Hepatocyte (in vitro differentiated cells): ENCODE measurements at regions not wholly inside any gene's neighbourhood (a gene's known extent, or its start where the extent isn't known, plus 50 kb on each side); places are given as distances from the start of the nearest gene placed in this dataset.

ENCODE experiments used
- DNase-seq: peaks from one replicate; pipeline ENCODE4 v3.0.0-alpha.2; 2016; ENCODE audit warnings: low spot score
- H2AFZ ChIP-seq: fragments of 200-600 bp; sonication (generic); 2 replicates; pipeline ENCODE4 v1.6.0; 2016; ENCODE audit warnings: antibody characterized with exemption, mild to moderate bottlenecking
- H3K27ac ChIP-seq: fragments of 200-600 bp; sonication (generic); 2 replicates; pipeline ENCODE4 v1.5.1; 2016; ENCODE audit warnings: mild to moderate bottlenecking
- H3K27me3 ChIP-seq: fragments of 200-600 bp; sonication (generic); 2 replicates; pipeline ENCODE4 v1.6.1; 2016
- H3K36me3 ChIP-seq: fragments of 200-600 bp; sonication (generic); replicated peaks from 2 replicates; pipeline ENCODE4 v1.5.1; 2016; ENCODE audit warnings: low read depth; ENCODE audit not compliant: insufficient read depth
- H3K4me1 ChIP-seq: fragments of 200-600 bp; sonication (generic); 2 replicates; pipeline ENCODE4 v1.5.1; 2016; ENCODE audit warnings: mild to moderate bottlenecking, moderate library complexity; ENCODE audit not compliant: insufficient read depth
- H3K4me2 ChIP-seq: fragments of 200-600 bp; sonication (generic); 2 replicates; pipeline ENCODE4 v1.6.0; 2016
- H3K4me3 ChIP-seq: fragments of 200-600 bp; sonication (generic); 2 replicates; pipeline ENCODE4 v1.5.1; 2016; ENCODE audit warnings: mild to moderate bottlenecking
- H3K79me2 ChIP-seq: fragments of 200-600 bp; sonication (generic); 2 replicates; pipeline ENCODE4 v1.6.0; 2017; ENCODE audit warnings: mild to moderate bottlenecking
- H3K9me2 ChIP-seq: fragments of 200-600 bp; sonication (generic); replicated peaks from 2 replicates; pipeline ENCODE4 v1.6.0; 2017; ENCODE audit warnings: mild to moderate bottlenecking; ENCODE audit not compliant: insufficient read depth
- H3K9me3 ChIP-seq: fragments of 200-600 bp; sonication (generic); 2 replicates; pipeline ENCODE4 v1.5.1; 2016; ENCODE audit warnings: low read depth, mild to moderate bottlenecking
- H4K20me1 ChIP-seq: fragments of 200-600 bp; sonication (generic); 2 replicates; pipeline ENCODE4 v1.6.0; 2016; ENCODE audit warnings: mild to moderate bottlenecking; ENCODE audit not compliant: insufficient read depth, poor library complexity, severe bottlenecking
- EZH2 ChIP-seq: fragments of 200-600 bp; sonication (generic); IDR thresholded peaks from 2 replicates; pipeline ENCODE4 v1.6.1; 2016; ENCODE audit warnings: antibody characterized with exemption, mild to moderate bottlenecking, borderline replicate concordance
- EZH2phosphoT487 ChIP-seq: fragments of 200-600 bp; sonication (generic); IDR thresholded peaks from one replicate; pipeline ENCODE4 v1.6.1; 2018; ENCODE audit warnings: antibody characterized with exemption, mild to moderate bottlenecking, low read depth, moderate library complexity; ENCODE audit not compliant: unreplicated experiment, severe bottlenecking
- WGBS: methylation state at CpG from one replicate; pipeline ENCODE4 v1.1.6; 2016; ENCODE audit warnings: low lambda C conversion rate; ENCODE audit errors: missing lambda C conversion rate; 5-methylcytosine and 5-hydroxymethylcytosine counted together
- TF ChIP-seq, protein P1 (sequence below): fragments of 200-600 bp; sonication (generic); IDR thresholded peaks from 2 replicates; pipeline ENCODE4 v1.5.1; 2016; ENCODE audit warnings: antibody characterized with exemption, mild to moderate bottlenecking; ENCODE audit not compliant: poor library complexity

DNA sequence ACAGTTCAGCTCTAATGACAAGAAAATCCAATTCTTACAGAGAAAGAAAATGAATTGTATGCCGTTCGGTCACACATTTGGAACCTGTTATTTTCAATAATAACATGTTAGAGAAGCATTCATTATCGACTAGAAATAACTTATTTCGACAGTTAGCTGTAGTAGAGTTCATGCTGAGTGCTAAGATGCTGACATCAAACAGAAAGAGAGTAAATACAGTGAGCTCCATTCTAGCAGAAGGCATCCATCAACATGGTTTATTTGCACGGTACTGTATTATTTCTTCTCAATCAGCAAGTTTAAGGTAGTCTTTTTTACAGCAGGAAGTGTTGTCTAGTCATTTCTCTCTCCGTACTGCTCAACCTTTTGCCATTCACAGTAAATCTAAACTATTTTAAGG lies 732.1 kb downstream of the STIM2 start:
- H3K27me3 ChIP-seq: no peaks in the 10 kb centered on the region
- no peaks in the 10 kb centered on the region for H3K36me3 ChIP-seq
- TF ChIP-seq EZH2phosphoT487 (no peak), EZH2 (no peak)
- TF ChIP-seq, protein P1, sequence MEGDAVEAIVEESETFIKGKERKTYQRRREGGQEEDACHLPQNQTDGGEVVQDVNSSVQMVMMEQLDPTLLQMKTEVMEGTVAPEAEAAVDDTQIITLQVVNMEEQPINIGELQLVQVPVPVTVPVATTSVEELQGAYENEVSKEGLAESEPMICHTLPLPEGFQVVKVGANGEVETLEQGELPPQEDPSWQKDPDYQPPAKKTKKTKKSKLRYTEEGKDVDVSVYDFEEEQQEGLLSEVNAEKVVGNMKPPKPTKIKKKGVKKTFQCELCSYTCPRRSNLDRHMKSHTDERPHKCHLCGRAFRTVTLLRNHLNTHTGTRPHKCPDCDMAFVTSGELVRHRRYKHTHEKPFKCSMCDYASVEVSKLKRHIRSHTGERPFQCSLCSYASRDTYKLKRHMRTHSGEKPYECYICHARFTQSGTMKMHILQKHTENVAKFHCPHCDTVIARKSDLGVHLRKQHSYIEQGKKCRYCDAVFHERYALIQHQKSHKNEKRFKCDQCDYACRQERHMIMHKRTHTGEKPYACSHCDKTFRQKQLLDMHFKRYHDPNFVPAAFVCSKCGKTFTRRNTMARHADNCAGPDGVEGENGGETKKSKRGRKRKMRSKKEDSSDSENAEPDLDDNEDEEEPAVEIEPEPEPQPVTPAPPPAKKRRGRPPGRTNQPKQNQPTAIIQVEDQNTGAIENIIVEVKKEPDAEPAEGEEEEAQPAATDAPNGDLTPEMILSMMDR: no peak
- no peak overlapping the region for H3K27ac ChIP-seq
- H3K9me2 ChIP-seq: no peaks in the 10 kb centered on the region
- H3K4me2 ChIP-seq: no peak overlapping the region
- no peaks in the 10 kb centered on the region for H4K20me1 ChIP-seq
- WGBS: 82% methylated on average over 6 of the region's 6 CpGs
- no peaks in the 10 kb centered on the region for H3K4me1 ChIP-seq
- H3K79me2 ChIP-seq: no peaks in the 10 kb centered on the region
- no peak for DNase-seq
- no peak overlapping the region for H3K4me3 ChIP-seq
- H2AFZ ChIP-seq: no peak overlapping the region
- no peaks in the 10 kb centered on the region for H3K9me3 ChIP-seq

DNA sequence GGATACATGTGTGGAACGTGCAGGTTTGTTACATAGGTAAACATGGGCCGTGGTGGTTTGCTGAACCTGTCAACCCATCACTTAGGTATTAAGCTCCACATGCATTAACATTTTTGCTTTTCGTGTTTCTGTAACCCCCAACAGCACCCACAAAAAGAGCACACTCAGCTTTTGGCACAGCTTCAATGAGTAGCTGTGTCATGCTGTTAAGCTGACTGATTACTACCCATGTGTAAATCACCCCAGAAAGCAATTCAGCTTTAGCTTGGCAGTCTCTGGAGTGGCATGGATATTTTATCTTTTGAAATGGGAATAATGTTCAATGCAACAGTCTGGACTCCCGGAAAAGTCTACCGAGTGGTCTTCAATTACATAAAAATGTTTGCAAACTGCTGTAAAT lies 734.3 kb downstream of the STIM2 start:
- 86% methylated on average over 5 of the region's 5 CpGs for WGBS
- no peak for DNase-seq
- no peak overlapping the region for H3K27ac ChIP-seq

DNA sequence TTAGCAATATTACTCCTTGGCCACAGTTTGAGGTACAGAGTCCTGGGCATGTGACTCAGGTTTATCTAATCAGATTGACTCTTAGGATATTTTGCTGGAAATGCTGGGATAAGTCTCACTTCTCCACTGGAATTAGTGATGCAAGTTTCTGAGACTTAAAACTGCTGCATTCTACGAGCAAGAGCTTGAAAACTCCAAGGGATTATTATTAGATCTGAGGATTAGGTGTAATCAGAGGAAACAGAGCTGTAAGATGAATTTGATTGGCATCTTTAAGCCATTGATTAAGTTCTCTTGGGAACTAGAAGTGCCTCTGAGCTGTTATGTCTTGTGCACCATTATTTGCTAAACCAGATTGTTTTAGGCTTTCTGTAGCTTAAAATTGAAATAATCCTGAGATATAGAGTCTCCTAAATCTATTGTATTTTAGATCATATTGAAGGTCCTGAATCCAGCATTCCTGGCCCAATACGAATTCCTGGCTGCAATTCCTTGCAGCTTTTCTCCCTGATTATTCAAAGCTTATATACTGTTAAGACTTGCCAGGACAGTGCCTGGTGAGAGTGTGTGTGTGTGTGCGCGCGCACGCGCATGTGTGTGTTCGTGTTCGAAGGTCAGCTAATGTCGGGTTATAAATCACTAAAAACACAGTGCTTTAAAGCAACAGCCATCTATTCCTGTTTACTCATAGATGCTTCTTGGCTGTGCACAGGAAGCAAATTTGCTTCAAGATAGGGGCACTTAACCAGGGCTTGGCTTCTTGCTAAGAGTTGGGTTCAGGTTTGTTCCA lies 735.1 kb downstream of the STIM2 start:
- WGBS: 47% methylated on average over 10 of the region's 10 CpGs
- Histone ChIP-seq H2AFZ (no peak overlapping the region), H3K4me2 (no peak overlapping the region), H4K20me1 (no peaks in the 10 kb centered on the region), H3K79me2 (no peaks in the 10 kb centered on the region), H3K9me3 (no peaks in the 10 kb centered on the region), H3K9me2 (no peaks in the 10 kb centered on the region), H3K4me1 (no peaks in the 10 kb centered on the region), H3K4me3 (no peak overlapping the region), H3K27me3 (no peaks in the 10 kb centered on the region), H3K36me3 (no peaks in the 10 kb centered on the region), H3K27ac (no peak overlapping the region)
- DNase-seq: peak; percentile 11
- TF ChIP-seq, protein P1: no peak
- TF ChIP-seq EZH2 (no peak), EZH2phosphoT487 (no peak)

More for the DNA sequence above, 734.3 kb downstream of the STIM2 start:
- TF ChIP-seq EZH2 (no peak), EZH2phosphoT487 (no peak)
- TF ChIP-seq, protein P1: no peak
- no peak overlapping the region for H2AFZ ChIP-seq
- H3K4me1 ChIP-seq: no peaks in the 10 kb centered on the region
- no peaks in the 10 kb centered on the region for H3K79me2 ChIP-seq
- H4K20me1 ChIP-seq: no peaks in the 10 kb centered on the region
- no peak overlapping the region for H3K4me3 ChIP-seq
- no peak overlapping the region for H3K4me2 ChIP-seq
- no peaks in the 10 kb centered on the region for H3K36me3 ChIP-seq
- H3K9me2 ChIP-seq: no peaks in the 10 kb centered on the region
- H3K9me3 ChIP-seq: no peaks in the 10 kb centered on the region
- no peaks in the 10 kb centered on the region for H3K27me3 ChIP-seq
